Loucy (cell line): ENCODE measurements at regions not wholly inside any gene's neighbourhood (a gene's known extent, or its start where the extent isn't known, plus 50 kb on each side); places are given as distances from the start of the nearest gene placed in this dataset.

ENCODE experiments used
- H2AFZ ChIP-seq: fragments of 200-600 bp; sonication (generic); 2 replicates; pipeline ENCODE4 v1.6.0; 2016; ENCODE audit warnings: antibody characterized with exemption, mild to moderate bottlenecking, low read length, moderate library complexity
- H3F3A ChIP-seq: fragments of 200-600 bp; 2 replicates; pipeline ENCODE4 v1.6.0; 2016; ENCODE audit warnings: antibody characterized with exemption, low read depth, mild to moderate bottlenecking
- H3K27me3 ChIP-seq: fragments of 200-600 bp; sonication (generic); 2 replicates; pipeline ENCODE4 v1.6.1; 2014; ENCODE audit warnings: low read length, mild to moderate bottlenecking; ENCODE audit not compliant: insufficient read depth, poor library complexity, severe bottlenecking
- H3K36me3 ChIP-seq: fragments of 200-600 bp; sonication (generic); 2 replicates; pipeline ENCODE4 v1.6.1; 2016; ENCODE audit warnings: low read length; ENCODE audit not compliant: insufficient read depth
- H3K4me1 ChIP-seq: fragments of 200-600 bp; sonication (generic); 2 replicates; pipeline ENCODE4 v1.5.1; 2014; ENCODE audit warnings: low read length, mild to moderate bottlenecking; ENCODE audit not compliant: insufficient read depth, poor library complexity, severe bottlenecking
- H3K4me2 ChIP-seq: fragments of 200-600 bp; sonication (generic); 2 replicates; pipeline ENCODE4 v1.6.0; 2014; ENCODE audit warnings: antibody characterized with exemption, low read length, low read depth, mild to moderate bottlenecking; ENCODE audit not compliant: poor library complexity, severe bottlenecking
- H3K4me3 ChIP-seq: fragments of 200-600 bp; sonication (generic); 2 replicates; pipeline ENCODE4 v1.5.1; 2014; ENCODE audit warnings: low read length, mild to moderate bottlenecking, mixed read lengths; ENCODE audit not compliant: poor library complexity, severe bottlenecking
- H3K79me2 ChIP-seq: fragments of 200-600 bp; sonication (generic); 2 replicates; pipeline ENCODE4 v1.6.1; 2014; ENCODE audit warnings: low read length; ENCODE audit not compliant: insufficient read depth
- H3K9ac ChIP-seq: fragments of 200-600 bp; sonication (generic); 2 replicates; pipeline ENCODE4 v1.6.0; 2014; ENCODE audit warnings: mild to moderate bottlenecking, low read depth, low read length, moderate library complexity; ENCODE audit not compliant: poor library complexity, severe bottlenecking
- H3K9me2 ChIP-seq: fragments of 200-600 bp; sonication (generic); replicated peaks from 2 replicates; pipeline ENCODE4 v1.6.1; 2016; ENCODE audit warnings: low read depth, low read length, mixed read lengths
- H3K9me3 ChIP-seq: fragments of 200-600 bp; sonication (generic); 2 replicates; pipeline ENCODE4 v1.6.1; 2014; ENCODE audit warnings: mild to moderate bottlenecking, antibody characterized with exemption, low read length, low read depth; ENCODE audit not compliant: insufficient read depth
- H4K20me1 ChIP-seq: fragments of 200-600 bp; sonication (generic); 2 replicates; pipeline ENCODE4 v1.6.0; 2014; ENCODE audit warnings: antibody characterized with exemption, low read length, mild to moderate bottlenecking; ENCODE audit not compliant: insufficient read depth, poor library complexity, severe bottlenecking
- CTCF ChIP-seq: fragments of 200-600 bp; sonication (generic); conservative IDR thresholded peaks from 2 replicates; pipeline ENCODE4 v1.5.1; 2014; ENCODE audit warnings: mild to moderate bottlenecking, antibody characterized with exemption, low read length
- EZH2phosphoT487 ChIP-seq: fragments of 200-600 bp; IDR thresholded peaks from 2 replicates; pipeline ENCODE4 v1.6.1; 2018; ENCODE audit warnings: antibody characterized with exemption, mild to moderate bottlenecking, moderate library complexity, borderline replicate concordance

GRCh38 chr6:119834418-119834817 lies 484.9 kb upstream of the MAN1A1 start:
- Histone ChIP-seq H3K79me2 (no peaks in the 10 kb centered on the region), H4K20me1 (no peaks in the 10 kb centered on the region), H3K4me1 (no peaks in the 10 kb centered on the region), H3K9me2 (no peaks in the 10 kb centered on the region), H2AFZ (no peak overlapping the region), H3F3A (no peaks in the 10 kb centered on the region), H3K4me3 (no peak overlapping the region), H3K27me3 (no peaks in the 10 kb centered on the region), H3K36me3 (no peaks in the 10 kb centered on the region), H3K9ac (no peak overlapping the region), H3K9me3 (no peaks in the 10 kb centered on the region), H3K4me2 (no peak overlapping the region)
- TF ChIP-seq EZH2phosphoT487 (no peak), CTCF (no peak)

- TF ChIP-seq EZH2phosphoT487 = no peak
- no peak for TF ChIP-seq CTCF
- no peak overlapping the region for H3K9ac ChIP-seq
- no peaks in the 10 kb centered on the region for H3K36me3 ChIP-seq
- H3K79me2 ChIP-seq = no peaks in the 10 kb centered on the region
- no peaks in the 10 kb centered on the region for H3F3A ChIP-seq
- no peaks in the 10 kb centered on the region for H4K20me1 ChIP-seq
- H3K9me3 ChIP-seq = no peaks in the 10 kb centered on the region
- no peaks in the 10 kb centered on the region for H3K27me3 ChIP-seq
- no peaks in the 10 kb centered on the region for H3K9me2 ChIP-seq
- H3K4me1 ChIP-seq = no peaks in the 10 kb centered on the region
- H3K4me3 ChIP-seq = no peak overlapping the region
- H3K4me2 ChIP-seq = no peak overlapping the region
- no peak overlapping the region for H2AFZ ChIP-seq
Observed at GRCh38 chr6:119832411-119832810, 482.9 kb upstream of the MAN1A1 start.

- H3K4me1 ChIP-seq = no peaks in the 10 kb centered on the region
- H2AFZ ChIP-seq = no peak overlapping the region
- H3K4me3 ChIP-seq = no peak overlapping the region
- H4K20me1 ChIP-seq = no peaks in the 10 kb centered on the region
- TF ChIP-seq EZH2phosphoT487 = no peak
- TF ChIP-seq CTCF = no peak
- no peaks in the 10 kb centered on the region for H3F3A ChIP-seq
- H3K9me2 ChIP-seq = no peaks in the 10 kb centered on the region
- no peaks in the 10 kb centered on the region for H3K27me3 ChIP-seq
- H3K79me2 ChIP-seq = no peaks in the 10 kb centered on the region
- H3K36me3 ChIP-seq = no peaks in the 10 kb centered on the region
- no peaks in the 10 kb centered on the region for H3K9me3 ChIP-seq
- no peak overlapping the region for H3K4me2 ChIP-seq
- H3K9ac ChIP-seq = no peak overlapping the region
Observed at GRCh38 chr6:119830494-119831295, 481.1 kb upstream of the MAN1A1 start.
